ENCODE measurements at regions not wholly inside any gene's neighbourhood (a gene's known extent, or its start where the extent isn't known, plus 50 kb on each side); places are given as distances from the start of the nearest gene placed in this dataset.

- no peak for DNase-seq
Observed at GRCh38 chr1:201660931-201661822, 122.2 kb downstream of the NAV1 start.

DNA sequence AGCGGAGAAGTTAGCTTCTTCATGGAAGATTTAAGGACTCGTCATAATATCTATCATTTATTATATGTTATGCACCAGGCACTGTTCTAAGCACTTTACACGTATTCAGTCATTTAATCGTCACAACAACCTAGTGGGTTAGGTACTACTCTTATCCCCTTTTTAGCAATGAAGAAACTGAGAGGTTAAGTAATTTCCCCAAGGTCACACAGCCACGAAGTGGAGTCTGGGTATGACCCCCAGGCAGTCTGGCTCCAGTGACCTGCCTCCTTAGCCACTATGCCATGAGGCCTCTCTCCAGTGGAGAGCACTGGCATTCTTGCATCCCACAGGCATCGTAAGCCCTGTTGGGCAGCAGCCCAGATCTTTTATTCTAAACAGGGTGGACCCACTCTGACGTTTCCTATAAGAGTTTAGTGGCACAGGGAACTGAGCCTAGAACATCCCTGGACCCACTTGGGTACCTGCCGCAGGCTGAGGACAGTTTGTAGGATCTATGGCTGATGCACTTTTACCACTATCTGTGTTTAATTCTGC, 123.0 kb downstream of the NAV1 start:
- no peak for DNase-seq

DNA sequence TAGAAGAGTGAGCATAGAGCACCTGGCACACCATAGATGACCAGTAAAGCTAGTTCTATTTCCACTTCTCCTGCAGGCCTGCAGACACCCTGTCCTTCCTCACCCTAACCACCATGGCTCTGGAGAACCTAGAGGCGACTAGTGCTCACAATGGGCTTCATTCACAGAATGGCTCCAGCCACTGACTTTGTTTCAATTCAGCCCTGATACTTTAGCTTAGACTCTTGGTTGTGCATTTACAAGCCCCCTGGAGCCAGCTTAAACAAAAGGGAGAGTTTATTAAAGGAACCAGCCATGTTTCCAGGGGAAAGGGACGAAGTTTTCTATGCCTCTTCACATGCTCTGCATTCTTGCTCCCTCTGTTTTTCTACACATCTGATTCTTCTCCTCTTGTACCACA, 123.7 kb downstream of the NAV1 start:
- DNase-seq = no peak

GRCh38 chr1:201663491-201664113, 124.7 kb downstream of the NAV1 start:
- no peak for DNase-seq

DNA sequence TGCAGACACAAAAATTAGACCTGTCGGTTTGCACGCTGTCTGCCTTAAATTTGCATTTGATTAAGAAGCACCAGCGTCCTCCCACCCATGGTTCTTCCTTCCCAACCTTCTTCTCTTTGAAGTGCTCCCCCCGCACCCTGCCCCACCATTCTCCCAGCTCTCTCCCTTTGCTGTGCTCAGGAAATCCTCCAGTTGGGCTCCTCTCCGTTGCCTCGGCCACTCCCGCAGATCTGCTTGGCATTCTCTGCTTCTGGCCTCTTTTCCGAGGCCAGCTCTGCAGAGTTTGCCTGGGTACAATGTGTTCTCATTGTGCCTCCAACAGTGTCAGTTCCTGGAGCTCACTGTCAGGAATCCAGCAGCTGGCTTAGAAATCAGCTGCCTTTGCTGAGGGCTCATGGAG, 126.1 kb downstream of the NAV1 start:
- no peak for DNase-seq

DNA sequence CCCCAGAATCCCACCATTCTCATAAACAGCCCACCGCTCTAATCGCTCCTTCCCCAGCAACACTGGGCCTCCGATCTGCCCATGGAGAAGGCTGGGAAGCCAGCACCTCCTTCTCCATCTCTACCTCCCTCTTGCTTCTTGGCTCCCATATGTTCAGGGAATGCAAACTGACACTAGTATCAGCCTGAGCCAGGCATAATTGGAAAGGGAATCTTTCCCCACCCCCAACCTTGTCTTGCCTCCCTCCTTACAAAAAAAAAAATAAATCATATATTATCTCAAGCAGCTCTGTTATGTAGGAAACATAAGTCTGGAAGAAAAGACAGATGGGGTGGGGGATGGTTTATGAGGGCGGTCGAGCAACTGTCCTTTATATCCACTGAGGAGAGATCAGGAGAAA, 127.2 kb downstream of the NAV1 start:
- no peak for DNase-seq

DNA sequence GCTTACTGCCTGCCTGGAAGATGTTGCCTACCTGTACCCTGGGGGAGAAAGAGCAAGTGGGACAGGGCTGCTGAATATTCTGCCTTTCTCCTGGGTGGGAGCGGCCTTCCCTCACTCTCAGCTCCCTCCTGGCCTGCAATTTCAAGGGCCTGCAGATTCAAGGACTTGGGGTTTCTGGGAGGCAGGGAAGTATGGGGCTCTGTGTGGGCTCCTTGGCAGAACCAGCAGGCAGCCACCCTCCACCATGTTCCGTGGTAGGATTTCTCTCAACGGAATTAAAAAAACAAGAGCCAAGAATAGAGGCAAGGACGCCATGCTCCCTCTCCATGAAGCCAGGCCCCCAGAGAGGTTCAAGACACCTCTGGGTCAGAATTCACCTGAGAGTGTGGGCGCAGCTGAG, 127.7 kb downstream of the NAV1 start:
- DNase-seq = no peak

DNA sequence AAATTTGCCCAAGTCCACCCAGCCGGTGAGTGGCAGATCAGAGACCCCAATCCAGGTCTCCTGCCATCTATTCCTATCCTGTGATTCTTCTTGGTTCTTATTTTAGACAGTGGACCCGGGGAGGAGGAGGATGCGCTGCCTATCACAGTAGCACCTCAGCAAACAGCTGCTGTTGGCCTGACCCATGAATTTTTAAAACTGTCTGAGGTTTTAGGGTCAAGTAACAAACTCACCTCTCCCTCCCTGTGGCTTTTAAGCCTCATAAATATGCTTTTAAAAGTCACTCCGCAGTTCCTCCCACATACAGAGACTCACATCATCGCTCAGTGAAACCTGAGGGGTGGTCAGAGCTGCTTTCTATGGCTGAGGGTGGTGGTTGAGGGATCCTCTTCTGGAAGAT, 128.6 kb downstream of the NAV1 start:
- DNase-seq = no peak

DNA sequence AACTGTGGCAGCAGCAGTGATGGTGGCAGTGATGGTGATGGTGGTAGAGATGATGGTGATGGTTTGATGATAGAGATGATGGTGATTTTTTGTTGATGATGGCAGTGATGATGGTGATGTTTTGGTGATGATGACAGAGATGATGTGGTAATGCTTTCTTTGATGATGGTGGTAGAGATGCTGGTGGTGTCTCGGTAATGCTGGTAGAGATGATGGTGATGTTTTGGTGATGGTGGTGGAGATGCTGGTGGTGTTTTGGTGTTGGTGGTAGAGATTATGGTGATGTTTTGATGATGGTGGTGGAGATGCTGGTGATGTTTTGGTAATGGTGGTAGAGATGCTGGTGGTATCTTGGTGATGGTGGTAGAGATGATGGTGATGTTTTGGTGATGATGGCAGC, 131.6 kb downstream of the NAV1 start:
- no peak for DNase-seq

GRCh38 chr1:201672685-201673084, 133.8 kb downstream of the NAV1 start:
- DNase-seq = no peak

DNA sequence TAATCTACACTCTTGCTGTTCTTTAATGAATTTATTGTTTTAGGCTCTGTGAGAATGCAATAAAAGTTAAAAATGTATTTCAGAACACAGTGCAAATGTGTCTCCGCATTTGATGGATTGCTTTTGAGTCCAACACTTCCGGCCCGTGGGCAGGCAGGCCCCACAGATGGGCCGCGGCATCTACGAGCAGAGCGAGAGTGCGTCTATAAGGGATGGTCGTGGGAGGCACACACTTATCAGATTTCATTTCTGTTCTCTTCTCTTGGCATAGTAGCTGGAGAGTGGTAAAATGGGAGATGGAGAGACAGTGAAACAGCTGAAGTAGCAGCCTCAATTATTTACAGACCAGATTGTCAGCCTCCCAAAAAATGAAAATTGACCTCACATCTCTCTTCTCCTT, 134.2 kb downstream of the NAV1 start:
- DNase-seq = no peak

DNA sequence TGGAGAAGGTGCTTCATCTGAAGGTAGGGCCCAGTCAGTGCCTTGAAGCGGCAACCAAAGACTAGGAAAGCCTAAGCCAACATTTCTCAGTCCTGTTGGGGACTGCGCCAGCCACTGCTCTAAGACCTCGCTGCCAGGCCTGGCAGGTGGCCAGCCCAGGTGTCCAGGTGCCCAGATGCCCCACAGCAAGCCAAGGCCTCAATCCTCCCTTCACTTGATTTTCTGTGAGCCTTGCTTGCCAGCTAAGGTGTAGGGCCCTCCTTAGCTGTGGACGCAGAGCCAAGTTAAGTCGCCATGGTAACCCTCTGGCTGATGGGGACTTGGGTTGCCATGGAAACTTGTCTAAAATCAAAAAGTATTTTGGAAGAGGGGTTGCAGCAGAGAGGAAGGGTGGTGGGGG, 135.0 kb downstream of the NAV1 start:
- no peak for DNase-seq

DNA sequence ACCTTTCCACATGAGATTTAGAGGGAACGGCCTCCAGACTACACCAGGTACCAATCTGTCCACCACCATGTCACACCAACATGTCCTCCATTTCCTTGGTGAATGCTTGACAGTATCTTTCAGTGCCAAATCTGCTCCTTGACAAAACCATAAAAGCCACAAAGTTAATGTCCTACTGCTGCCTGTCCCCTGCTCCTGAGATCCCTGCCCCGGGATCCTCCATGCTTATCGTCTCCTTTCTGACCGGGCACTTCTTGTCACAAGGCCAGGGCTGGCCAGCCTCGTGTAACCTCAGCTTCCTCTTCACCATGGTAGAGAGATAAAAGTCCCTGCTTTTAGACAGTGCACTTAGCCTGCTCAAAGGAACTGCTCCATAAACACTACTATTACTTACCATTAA, 136.2 kb downstream of the NAV1 start:
- DNase-seq = no peak

DNA sequence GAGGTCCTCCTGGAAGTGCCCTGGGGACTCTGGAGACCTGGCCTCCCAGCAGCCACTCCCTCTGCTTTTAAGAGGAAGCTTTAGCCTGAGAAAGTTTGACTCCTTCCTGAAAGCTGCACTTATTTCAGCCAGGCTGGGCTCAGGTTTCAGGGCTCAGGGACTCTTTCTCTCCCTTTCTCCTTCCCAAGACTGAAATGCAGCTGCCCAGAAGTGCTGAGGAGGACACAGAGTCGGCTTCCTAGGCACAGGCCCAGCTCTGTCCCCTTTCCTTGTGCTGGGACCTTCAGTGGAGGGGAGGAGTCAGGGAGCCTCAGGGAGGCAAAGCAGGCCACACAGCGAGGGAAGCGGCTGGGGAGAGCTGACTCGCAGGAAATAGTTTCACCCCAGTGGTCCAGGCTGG, 137.3 kb downstream of the NAV1 start:
- no peak for DNase-seq

- no peak for DNase-seq
Observed at GRCh38 chr1:201676641-201677040, 137.7 kb downstream of the NAV1 start.

DNA sequence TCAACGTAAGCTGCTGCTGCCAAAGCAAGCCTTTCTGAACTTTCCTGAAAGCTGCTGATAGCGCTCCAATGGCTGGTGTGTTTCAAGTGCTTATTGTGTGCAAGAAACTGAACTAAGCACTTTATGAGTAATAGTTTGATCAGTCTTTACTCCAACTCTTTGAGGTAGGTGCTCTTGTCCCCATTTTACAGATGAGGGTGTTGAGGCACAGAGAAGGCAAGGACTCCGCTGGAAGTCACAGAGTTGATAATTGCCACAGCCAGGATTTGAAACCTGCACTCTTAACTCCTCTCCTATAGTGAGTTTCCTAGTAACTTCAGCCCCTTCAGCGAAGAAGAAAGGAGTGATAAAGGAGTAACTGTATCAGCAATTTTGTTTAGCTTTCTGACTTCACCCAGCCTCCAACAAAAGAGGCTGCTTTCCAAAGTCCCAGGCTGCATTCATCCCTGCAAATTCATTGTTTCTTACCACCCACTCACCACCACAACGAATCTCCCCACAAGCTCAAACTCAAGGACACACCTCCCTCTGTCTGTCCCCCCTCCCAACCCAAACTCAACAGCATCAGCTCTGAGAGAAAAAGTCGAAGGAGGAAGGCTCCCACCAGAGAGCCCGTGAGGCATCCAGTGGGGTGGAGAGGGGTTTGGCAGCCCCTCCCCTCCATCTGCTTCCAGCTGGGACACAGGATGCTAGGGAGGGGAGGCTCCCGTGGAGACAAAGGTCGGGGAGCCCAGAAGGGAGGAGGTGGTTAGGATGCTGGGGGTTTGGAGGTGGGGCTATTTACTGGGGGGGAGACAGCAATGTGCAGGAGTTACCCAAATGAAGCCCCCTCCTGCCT, 139.6 kb downstream of the NAV1 start:
- no peak for DNase-seq

- no peak for DNase-seq
Observed at GRCh38 chr1:201681375-201681774, 142.4 kb downstream of the NAV1 start.

- DNase-seq = no peak
Observed at GRCh38 chr1:201682964-201683363, 144.0 kb downstream of the NAV1 start.

DNA sequence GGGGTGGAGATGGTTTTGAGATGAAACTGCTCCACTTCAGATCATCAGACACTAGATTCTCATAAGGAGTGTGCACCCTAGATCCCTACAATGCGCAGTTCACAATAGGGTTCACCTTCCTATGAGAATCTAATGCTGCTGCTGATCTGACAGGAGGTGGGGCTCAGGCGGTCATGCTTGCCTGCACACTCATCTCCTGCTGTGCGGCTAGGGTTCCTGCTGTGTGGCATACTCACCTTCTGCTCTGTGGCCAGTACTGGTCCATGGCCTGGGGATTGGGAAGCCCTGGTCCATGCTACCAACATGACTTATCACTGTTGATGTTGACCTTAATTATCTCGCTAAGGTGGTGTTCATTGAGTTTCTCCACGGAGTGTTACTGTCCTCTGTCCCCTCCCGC, 144.5 kb downstream of the NAV1 start:
- DNase-seq = no peak

DNA sequence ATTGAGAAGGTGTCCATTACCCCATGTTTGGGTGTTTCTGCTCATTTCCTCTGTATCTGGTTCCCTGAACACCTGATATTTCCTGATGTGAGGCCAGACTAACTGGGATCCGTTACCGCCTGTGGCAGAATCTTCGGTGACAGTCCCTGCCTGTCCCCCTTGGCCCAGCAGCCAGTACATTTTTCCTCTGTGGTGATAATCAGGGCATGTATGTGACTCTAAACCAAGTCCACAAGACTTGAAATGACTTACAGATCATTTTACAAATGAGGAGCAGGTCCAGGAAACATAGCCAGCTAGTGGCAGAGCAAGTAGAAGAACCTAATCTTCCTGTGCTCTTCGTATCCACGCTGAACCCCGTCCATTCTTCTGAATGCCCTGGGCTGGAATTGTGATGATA, 143.5 kb upstream of the IPO9 start:
- no peak for DNase-seq

DNA sequence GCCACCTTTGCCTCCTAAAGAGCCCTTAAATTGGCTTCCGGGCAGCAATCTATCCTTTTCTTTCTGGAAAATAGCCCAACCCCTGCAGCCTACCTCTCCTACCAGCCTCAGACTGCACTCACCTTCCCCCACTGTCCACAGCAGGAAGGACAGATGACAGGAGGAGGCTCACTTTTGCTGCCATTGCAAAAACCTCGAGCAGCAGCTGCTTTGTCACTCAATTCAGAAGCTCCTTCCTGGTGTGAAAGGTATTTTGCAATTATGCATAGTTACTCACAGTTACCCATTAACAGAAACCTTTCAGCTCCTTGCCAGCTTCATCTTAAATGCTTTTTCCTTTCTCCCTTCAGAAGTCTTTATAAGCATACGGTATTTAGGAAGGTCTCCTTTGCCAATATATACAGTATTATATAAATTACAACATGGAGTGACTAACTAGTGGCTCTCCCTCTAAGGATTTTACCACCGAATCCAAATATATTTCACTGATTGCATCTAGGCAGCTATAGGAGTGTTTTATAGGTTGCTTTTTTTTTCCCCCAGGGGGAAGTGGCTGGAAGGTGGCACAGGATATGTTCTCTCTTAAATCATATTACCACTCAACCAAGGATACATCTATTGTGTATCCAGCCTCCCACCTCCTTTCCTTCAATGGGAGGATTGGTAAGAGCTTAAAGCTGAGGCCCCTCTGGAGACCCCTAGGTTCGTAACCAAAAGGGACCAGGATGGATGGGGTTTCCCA, 142.1 kb upstream of the IPO9 start:
- DNase-seq = peak; percentile 16

- no peak for DNase-seq
Observed at GRCh38 chr1:201688514-201688913, 140.4 kb upstream of the IPO9 start.

DNA sequence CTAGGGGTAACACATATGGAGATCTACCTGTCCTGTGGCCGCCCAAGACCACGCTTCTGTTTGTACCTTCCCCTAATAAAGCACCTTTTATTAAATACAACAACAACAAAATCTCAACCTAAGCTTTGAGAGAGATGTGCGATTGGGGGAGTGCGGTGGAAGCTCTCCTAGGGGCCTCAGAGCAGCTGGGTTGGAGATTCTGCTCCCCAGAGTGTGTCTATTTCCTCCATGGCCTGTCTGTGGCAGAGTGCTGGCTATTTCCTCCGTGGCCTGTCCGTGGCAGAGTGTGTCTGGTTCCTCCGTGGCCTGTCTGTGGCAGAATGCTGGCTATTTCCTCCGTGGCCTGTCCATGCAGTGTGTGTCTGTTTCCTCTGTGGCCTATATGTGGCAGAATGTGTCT, 139.3 kb upstream of the IPO9 start:
- DNase-seq = no peak

All from NCI-H1092 (cell line).